ENCODE measurements at regions not wholly inside any gene's neighbourhood (a gene's known extent, or its start where the extent isn't known, plus 50 kb on each side); places are given as distances from the start of the nearest gene placed in this dataset.
"Not testable (repeated sequence)": the region's sequence is repeated elsewhere in the genome, so short reads cannot be mapped to it uniquely, and the experiment has no call there.

GRCh38 chr16:46426336-46426735 lies 194.8 kb downstream of the SHCBP1 start:
- POLR2A ChIA-PET: no interaction called here
- TF ChIP-seq BHLHE40 (IDR thresholded peaks at IDR 0.05; ENCODE audit: borderline replicate concordance) (no peak), CTBP1 (IDR thresholded peaks at IDR 0.05; ENCODE audit: borderline replicate concordance) (no peak), NFRKB (IDR thresholded peaks at IDR 0.05) (no peak), TARDBP (IDR thresholded peaks at IDR 0.05) (no peak), HDGF (IDR thresholded peaks at IDR 0.05; ENCODE audit: borderline replicate concordance) (no peak), SUZ12 (IDR thresholded peaks at IDR 0.05) (no peak), ZNF384 (IDR thresholded peaks at IDR 0.05) (no peak), FOXK2 (IDR thresholded peaks at IDR 0.05) (no peak), PKNOX1 (IDR thresholded peaks at IDR 0.05) (no peak), ELF4 (IDR thresholded peaks at IDR 0.05) (no peak)
- no peak for DNase-seq (ENCODE audit: extremely low spot score)
- CTCF ChIA-PET: no interaction called here

- ChIA-PET POLR2A (no interaction called here), CTCF (no interaction called here)
- no peak for TF ChIP-seq LEF1 (IDR thresholded peaks at IDR 0.05; ENCODE audit: borderline replicate concordance)
- DNase-seq (ENCODE audit: extremely low spot score): no peak
Measured at GRCh38 chr16:46404028-46404427, 217.2 kb downstream of the SHCBP1 start.

- DNase-seq (ENCODE audit: extremely low spot score); POLR2A ChIA-PET; CTCF ChIA-PET: not testable (repeated sequence)
Measured at GRCh38 chr16:46398559-46398958, 222.6 kb downstream of the SHCBP1 start.

GRCh38 chr16:46396883-46397270 lies 224.3 kb downstream of the SHCBP1 start:
- DNase-seq (ENCODE audit: extremely low spot score); POLR2A ChIA-PET; CTCF ChIA-PET: not testable (repeated sequence)

- POLR2A ChIA-PET; DNase-seq (ENCODE audit: extremely low spot score); CTCF ChIA-PET: not testable (repeated sequence)
Measured at GRCh38 chr16:46396131-46396882, 224.9 kb downstream of the SHCBP1 start.

- POLR2A ChIA-PET; CTCF ChIA-PET; DNase-seq (ENCODE audit: extremely low spot score): not testable (repeated sequence)
Measured at GRCh38 chr16:46395391-46395921, 225.7 kb downstream of the SHCBP1 start.

- DNase-seq (ENCODE audit: extremely low spot score); CTCF ChIA-PET; POLR2A ChIA-PET: not testable (repeated sequence)
Measured at GRCh38 chr16:46394963-46395362, 226.2 kb downstream of the SHCBP1 start.

GRCh38 chr16:46394149-46394548 lies 227.0 kb downstream of the SHCBP1 start:
- CTCF ChIA-PET; DNase-seq (ENCODE audit: extremely low spot score); POLR2A ChIA-PET: not testable (repeated sequence)

- DNase-seq (ENCODE audit: extremely low spot score); CTCF ChIA-PET; POLR2A ChIA-PET: not testable (repeated sequence)
Measured at GRCh38 chr16:46392930-46393722, 228.1 kb downstream of the SHCBP1 start.

- POLR2A ChIA-PET; CTCF ChIA-PET; DNase-seq (ENCODE audit: extremely low spot score): not testable (repeated sequence)
Measured at GRCh38 chr16:46390660-46391462, 230.3 kb downstream of the SHCBP1 start.

- POLR2A ChIA-PET; DNase-seq (ENCODE audit: extremely low spot score): not testable (repeated sequence)
Measured at GRCh38 chr16:46389561-46390041, 231.6 kb downstream of the SHCBP1 start.

GRCh38 chr16:46388939-46389491 lies 232.2 kb downstream of the SHCBP1 start:
- CTCF ChIA-PET; DNase-seq (ENCODE audit: extremely low spot score); POLR2A ChIA-PET: not testable (repeated sequence)

More at GRCh38 chr16:46389561-46390041, 231.6 kb downstream of the SHCBP1 start:
- CTCF ChIA-PET: not testable (repeated sequence)

- DNase-seq (ENCODE audit: extremely low spot score); POLR2A ChIA-PET; CTCF ChIA-PET: not testable (repeated sequence)
Measured at GRCh38 chr16:46388354-46388753, 232.8 kb downstream of the SHCBP1 start.

- POLR2A ChIA-PET; CTCF ChIA-PET; DNase-seq (ENCODE audit: extremely low spot score): not testable (repeated sequence)
Measured at GRCh38 chr16:46387720-46388119, 233.5 kb downstream of the SHCBP1 start.

Measured in HEK293T (cell line).